Neuronal stem cell (in vitro differentiated cells): ENCODE measurements at regions not wholly inside any gene's neighbourhood (a gene's known extent, or its start where the extent isn't known, plus 50 kb on each side); places are given as distances from the start of the nearest gene placed in this dataset.

Experiments
- DNase-seq: peaks from one replicate; pipeline ENCODE4 v3.0.0-alpha.2; 2013; ENCODE audit warnings: low spot score
- H2AFZ ChIP-seq: one replicate; pipeline ENCODE4 v1.6.1; 2013; ENCODE audit warnings: mild to moderate bottlenecking, low read length, inconsistent platforms
- H2AK5ac ChIP-seq: 2 replicates; pipeline ENCODE4 v1.6.1; 2013; ENCODE audit warnings: low read depth, mild to moderate bottlenecking, inconsistent platforms, low read length, moderate library complexity, mixed read lengths
- H2BK120ac ChIP-seq: 2 replicates; pipeline ENCODE4 v1.6.1; 2013; ENCODE audit warnings: low read depth, mild to moderate bottlenecking, inconsistent platforms, low read length, moderate library complexity, mixed read lengths
- H2BK12ac ChIP-seq: one replicate; pipeline ENCODE4 v1.6.1; 2013; ENCODE audit warnings: low read length, inconsistent platforms
- H2BK15ac ChIP-seq: 2 replicates; pipeline ENCODE4 v1.6.1; 2013; ENCODE audit warnings: mild to moderate bottlenecking, low read length, inconsistent platforms, mixed read lengths
- H2BK5ac ChIP-seq: one replicate; pipeline ENCODE4 v1.6.1; 2013; ENCODE audit warnings: inconsistent platforms, mild to moderate bottlenecking, low read length, moderate library complexity
- H3K14ac ChIP-seq: one replicate; pipeline ENCODE4 v1.6.1; 2013; ENCODE audit warnings: low read length, inconsistent platforms
- H3K18ac ChIP-seq: 2 replicates; pipeline ENCODE4 v1.6.1; 2013; ENCODE audit warnings: low read length, inconsistent platforms
- H3K23ac ChIP-seq: 2 replicates; pipeline ENCODE4 v1.6.1; 2013; ENCODE audit warnings: low read depth, mild to moderate bottlenecking, mixed read lengths, low read length, inconsistent platforms; ENCODE audit not compliant: poor library complexity
- H3K27ac ChIP-seq: replicated peaks from 3 replicates; pipeline ENCODE4 v1.5.1; 2013; ENCODE audit warnings: low read length, inconsistent platforms
- H3K27me3 ChIP-seq, 3 experiments: 2 replicates each; pipeline ENCODE4 v1.6.1; 2013; ENCODE audit warnings: low read length in 3 of 3, mild to moderate bottlenecking in 2 of 3, inconsistent platforms in 1 of 3, low read depth in 1 of 3, mixed read lengths in 1 of 3, moderate library complexity in 1 of 3; ENCODE audit not compliant: control insufficient read depth in 3 of 3, insufficient read depth in 3 of 3
- H3K36me3 ChIP-seq, 2 donors: replicated peaks in 1 of 2; 2 replicates each; pipeline ENCODE4 v1.6.1; 2013; ENCODE audit warnings: low read length in 2 of 2; ENCODE audit not compliant: control insufficient read depth in 2 of 2, insufficient read depth in 2 of 2
- H3K4ac ChIP-seq: 2 replicates; pipeline ENCODE4 v1.6.1; 2013; ENCODE audit warnings: inconsistent platforms, mild to moderate bottlenecking, low read length, moderate library complexity
- H3K4me1 ChIP-seq, 2 donors: 1 replicate in 1 of 2; 2 replicates in 1 of 2; pipeline ENCODE4 v1.6.1; 2013; ENCODE audit warnings: low read length in 2 of 2, low read depth in 1 of 2; ENCODE audit not compliant: control insufficient read depth in 2 of 2, insufficient read depth in 1 of 2
- H3K4me2 ChIP-seq: one replicate; pipeline ENCODE4 v1.6.1; 2013; ENCODE audit warnings: mild to moderate bottlenecking, low read length, inconsistent platforms; ENCODE audit not compliant: insufficient read depth, poor library complexity, severe bottlenecking
- H3K4me3 ChIP-seq, 2 donors: 2 replicates each; pipeline ENCODE4 v1.5.1; 2013; ENCODE audit warnings: low read length in 2 of 2, mild to moderate bottlenecking in 2 of 2, inconsistent platforms in 1 of 2, moderate library complexity in 1 of 2
- H3K79me1 ChIP-seq: one replicate; pipeline ENCODE4 v1.6.1; 2013; ENCODE audit warnings: low read depth, mild to moderate bottlenecking, inconsistent platforms, low read length, moderate library complexity
- H3K9ac ChIP-seq: one replicate; pipeline ENCODE4 v1.6.1; 2013; ENCODE audit warnings: mild to moderate bottlenecking, low read depth, low read length, inconsistent platforms; ENCODE audit not compliant: poor library complexity
- H3K9me3 ChIP-seq, 2 donors: replicated peaks in 1 of 2; 2 replicates each; pipeline versions ENCODE3 to v1.6.1; 2013; ENCODE audit warnings: low read length in 2 of 2, mild to moderate bottlenecking in 2 of 2, inconsistent platforms in 1 of 2, low read depth in 1 of 2, mixed read lengths in 1 of 2, moderate library complexity in 1 of 2; ENCODE audit not compliant: control insufficient read depth in 2 of 2, insufficient read depth in 1 of 2
- H4K8ac ChIP-seq: one replicate; pipeline ENCODE4 v1.6.1; 2013; ENCODE audit warnings: low read depth, mild to moderate bottlenecking, inconsistent platforms, low read length, moderate library complexity
- H4K91ac ChIP-seq: one replicate; pipeline ENCODE4 v1.6.1; 2013; ENCODE audit warnings: low read length, low read depth, mild to moderate bottlenecking, inconsistent platforms; ENCODE audit not compliant: poor library complexity
- WGBS, 2 donors: extraction: QIAGEN DNeasy Blood & Tissue Kit; methylation state at CpG; one replicate each; pipeline ENCODE4 v1.1.7; 2013; ENCODE audit warnings: missing lambda C conversion rate in 2 of 2, mixed read lengths in 1 of 2; ENCODE audit not compliant: insufficient read length in 2 of 2, insufficient replicate concordance in 1 of 2; ENCODE audit errors: extremely low coverage in 2 of 2; 5-methylcytosine and 5-hydroxymethylcytosine counted together

- WGBS, 2 donors, result no CpG with 5 or more reads among the region's 8 CpGs
- H2BK5ac ChIP-seq, result no peak overlapping the region
- H2BK120ac ChIP-seq, result no peak overlapping the region
- no peak overlapping the region for H3K4me3 ChIP-seq
- no peak overlapping the region for H2BK12ac ChIP-seq
- H3K4me2 ChIP-seq, result no peak overlapping the region
- H3K9me3 ChIP-seq, result no peaks in the 10 kb centered on the region
- peak overlapping the region; percentile 42 for H3K18ac ChIP-seq
- H3K79me1 ChIP-seq, result no peaks in the 10 kb centered on the region
- H3K27me3 ChIP-seq, result peaks cover 0 to 2% (median 0%) of the 10 kb centered on the region in 3 experiments
- no peak overlapping the region for H3K4ac ChIP-seq
- no peak overlapping the region for H4K91ac ChIP-seq
- H3K14ac ChIP-seq, result no peak overlapping the region
- no peak overlapping the region for H3K9ac ChIP-seq
- no peak for DNase-seq
- no peaks in the 10 kb centered on the region for H3K4me1 ChIP-seq
- H3K23ac ChIP-seq, result no peak overlapping the region
- H2BK15ac ChIP-seq, result no peak overlapping the region
- H3K36me3 ChIP-seq, result no peaks in the 10 kb centered on the region
- no peak overlapping the region for H2AK5ac ChIP-seq
- peak overlapping the region; percentile 32 for H2AFZ ChIP-seq
- H4K8ac ChIP-seq, result no peak overlapping the region
- H3K27ac ChIP-seq, result no peak overlapping the region
Measured at GRCh38 chr1:175881246-175881976, 138.0 kb upstream of the TNR start.

DNA sequence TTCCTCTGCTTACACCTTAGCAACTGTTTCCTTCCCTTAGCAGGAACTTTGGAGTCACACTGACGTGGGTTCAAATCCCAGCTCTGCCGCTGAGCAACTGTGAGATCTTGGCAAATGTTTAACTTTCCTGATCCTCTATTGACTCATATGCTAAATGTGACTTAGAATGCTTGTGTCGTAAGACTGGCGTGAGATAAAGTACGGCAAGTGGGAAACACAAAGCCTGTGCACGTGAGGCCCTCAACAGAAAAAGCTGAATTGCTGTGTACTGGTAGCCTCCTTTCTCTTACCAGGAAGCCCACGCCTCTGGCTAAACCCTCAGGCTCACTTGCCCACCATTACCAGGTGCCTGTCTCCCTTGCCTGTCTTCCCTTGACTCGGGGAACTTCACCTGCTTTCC is 135.4 kb upstream of the TNR start:
- Histone ChIP-seq H3K9me3 (no peaks in the 10 kb centered on the region), H4K8ac (no peak overlapping the region), H2AFZ (no peak overlapping the region), H3K4me1 (no peaks in the 10 kb centered on the region), H3K4me2 (no peak overlapping the region), H2BK15ac (no peak overlapping the region), H3K18ac (no peak overlapping the region), H3K14ac (no peak overlapping the region), H2AK5ac (no peak overlapping the region), H3K4ac (no peak overlapping the region), H3K23ac (peak overlapping the region; percentile 12), H3K27me3 (no peaks in the 10 kb centered on the region), H4K91ac (no peak overlapping the region), H2BK5ac (no peak overlapping the region), H3K4me3 (no peak overlapping the region), H2BK12ac (no peak overlapping the region), H2BK120ac (no peak overlapping the region), H3K27ac (no peak overlapping the region), H3K9ac (no peak overlapping the region), H3K36me3 (no peaks in the 10 kb centered on the region), H3K79me1 (no peaks in the 10 kb centered on the region)
- WGBS, 2 donors, result no CpG with 5 or more reads among the region's 8 CpGs
- DNase-seq, result no peak

DNA sequence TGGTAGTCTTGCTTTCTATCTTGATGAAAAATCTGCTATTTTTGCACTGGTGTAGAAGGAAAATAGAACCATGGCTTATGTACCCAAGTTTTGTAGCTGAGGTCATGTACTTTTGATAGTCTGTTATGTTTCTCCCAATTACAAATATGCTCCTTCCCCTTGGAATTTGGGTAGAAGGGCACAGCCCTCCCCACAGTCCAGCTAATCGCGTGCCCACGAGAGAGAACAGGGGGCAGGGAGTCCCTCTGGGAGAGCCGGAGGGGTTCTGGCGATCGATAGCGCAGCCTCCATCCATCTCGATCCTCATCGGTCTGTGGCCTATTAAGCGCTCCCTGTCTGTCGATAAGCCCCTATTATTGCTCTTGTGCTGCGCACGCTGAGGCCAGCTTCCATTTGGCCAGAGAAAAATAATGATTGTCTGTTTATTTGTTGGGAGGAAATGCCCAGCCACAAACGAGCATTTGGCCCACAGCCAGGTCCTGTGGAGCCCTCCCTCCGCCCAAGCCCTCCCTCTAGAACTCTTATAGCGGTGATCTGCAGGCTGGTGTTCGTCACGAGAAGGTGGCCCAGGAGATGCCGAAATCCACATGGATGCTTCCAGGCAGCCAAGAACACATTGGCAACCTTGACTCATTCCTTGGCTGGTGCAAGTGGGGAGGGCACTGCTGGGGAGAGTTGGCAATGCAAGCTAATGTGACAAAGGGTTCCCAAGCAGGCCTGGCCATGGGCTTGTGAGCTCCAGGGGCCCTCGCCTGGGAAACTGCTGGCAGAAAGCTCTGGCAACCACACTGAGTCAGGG is 134.7 kb upstream of the TNR start:
- no peak overlapping the region for H4K8ac ChIP-seq
- H3K9ac ChIP-seq, result no peak overlapping the region
- no peak overlapping the region for H3K18ac ChIP-seq
- H2BK12ac ChIP-seq, result no peak overlapping the region
- no peak for DNase-seq
- H3K27ac ChIP-seq, result no peak overlapping the region
- no peak overlapping the region for H3K4me3 ChIP-seq
- H3K79me1 ChIP-seq, result no peaks in the 10 kb centered on the region
- no peak overlapping the region for H3K4me2 ChIP-seq
- H3K4me1 ChIP-seq, result no peaks in the 10 kb centered on the region
- H2BK15ac ChIP-seq, result no peak overlapping the region
- no peak overlapping the region for H2AFZ ChIP-seq
- no peak overlapping the region for H2BK5ac ChIP-seq
- no peak overlapping the region for H2AK5ac ChIP-seq
- H2BK120ac ChIP-seq, result no peak overlapping the region
- H3K36me3 ChIP-seq, result no peaks in the 10 kb centered on the region
- no peak overlapping the region for H3K14ac ChIP-seq
- no peaks in the 10 kb centered on the region for H3K9me3 ChIP-seq
- H3K23ac ChIP-seq, result peak overlapping the region; percentile 12
- H4K91ac ChIP-seq, result no peak overlapping the region
- H3K27me3 ChIP-seq, result no peaks in the 10 kb centered on the region
- WGBS, 2 donors, result no CpG with 5 or more reads among the region's 20 CpGs
- no peak overlapping the region for H3K4ac ChIP-seq

DNA sequence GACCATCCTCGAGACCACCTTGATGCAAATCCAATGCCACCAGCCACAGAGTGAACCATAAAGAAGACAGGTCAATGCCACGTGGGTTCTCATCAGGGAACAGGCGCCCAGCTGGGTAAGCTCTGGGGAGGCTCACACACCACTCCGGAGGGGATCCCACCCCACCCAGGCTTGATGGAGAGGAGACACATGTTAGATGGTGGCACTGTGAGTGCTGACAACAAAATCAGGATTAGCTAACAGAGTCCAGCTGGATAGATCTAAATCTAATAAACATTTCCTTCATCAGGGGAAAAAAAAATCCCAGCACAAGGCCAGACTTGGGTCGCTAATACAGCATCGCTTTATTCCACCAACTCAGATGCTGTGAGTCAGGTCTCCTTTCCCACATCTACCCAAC is 132.2 kb upstream of the TNR start:
- Histone ChIP-seq H2BK12ac (no peak overlapping the region), H2BK15ac (no peak overlapping the region), H3K23ac (no peak overlapping the region), H3K9ac (no peak overlapping the region), H3K14ac (no peak overlapping the region), H3K79me1 (no peaks in the 10 kb centered on the region), H4K91ac (no peak overlapping the region), H3K27me3 (peaks cover 0 to 7% (median 0%) of the 10 kb centered on the region in 3 experiments), H3K36me3 (no peaks in the 10 kb centered on the region), H2AFZ (no peak overlapping the region), H3K4me3 (no peak overlapping the region), H2BK5ac (no peak overlapping the region), H2AK5ac (no peak overlapping the region), H3K9me3 (no peaks in the 10 kb centered on the region), H4K8ac (no peak overlapping the region), H3K27ac (no peak overlapping the region), H3K18ac (no peak overlapping the region), H3K4ac (no peak overlapping the region), H3K4me1 (no peaks in the 10 kb centered on the region), H2BK120ac (no peak overlapping the region), H3K4me2 (no peak overlapping the region)
- no CpG with 5 or more reads among the region's 6 CpGs for WGBS, 2 donors
- no peak for DNase-seq
